ENCODE measurements at regions not wholly inside any gene's neighbourhood (a gene's known extent, or its start where the extent isn't known, plus 50 kb on each side); places are given as distances from the start of the nearest gene placed in this dataset.

- no peak overlapping the region for H3K4me3 ChIP-seq
- no peaks in the 10 kb centered on the region for H3K27me3 ChIP-seq (replicated peaks in 1 of 7)
- TF ChIP-seq POLR2AphosphoS5 (IDR thresholded peaks at IDR 0.05), result no peak
- no peak for TF ChIP-seq CTCF (IDR thresholded peaks at IDR 0.05 in 8 of 11, conservative IDR thresholded peaks at IDR 0.05 in 3 of 11)
- TF ChIP-seq POLR2A (IDR thresholded peaks at IDR 0.05), result no peak
Observed at GRCh38 chr1:58924016-58924565, 140.2 kb upstream of the JUN start.

DNA sequence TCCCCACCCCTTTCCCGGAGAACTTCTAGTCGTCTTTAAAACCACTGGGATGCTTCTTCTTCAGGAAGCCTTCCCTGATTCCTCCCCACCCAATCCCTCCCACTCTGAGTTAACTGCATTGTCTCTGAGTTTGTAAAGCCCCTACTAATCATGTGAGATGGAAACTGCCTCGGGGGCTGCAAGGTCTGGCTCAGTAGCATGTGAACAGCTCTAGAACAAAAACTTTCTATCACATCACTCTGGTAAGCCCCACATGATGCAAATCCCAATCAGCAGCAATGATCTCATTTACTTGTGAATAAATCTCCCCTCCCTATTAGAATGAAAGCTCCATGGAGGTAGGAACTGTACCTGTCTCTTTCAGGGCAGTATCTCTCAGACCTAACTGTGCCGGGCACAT is 141.0 kb upstream of the JUN start:
- H3K27ac ChIP-seq, result no peak overlapping the region
- intact Hi-C loops (cut with DNase I; ENCODE audit: low total_unique reads), result no loop called here
- TF ChIP-seq POLR2AphosphoS5 (IDR thresholded peaks at IDR 0.05), result no peak
- no peak for TF ChIP-seq POLR2A (IDR thresholded peaks at IDR 0.05)
- no peak for TF ChIP-seq CTCF (IDR thresholded peaks at IDR 0.05 in 8 of 11, conservative IDR thresholded peaks at IDR 0.05 in 3 of 11)
- H3K36me3 ChIP-seq, result no peaks in the 10 kb centered on the region
- DNase-seq, result no peak
- H3K4me3 ChIP-seq, result no peak overlapping the region
- no peaks in the 10 kb centered on the region for H3K27me3 ChIP-seq (replicated peaks in 1 of 7)
- WGBS, 5 donors, result 90 to 96% (median 94%) methylated on average over 4 of the region's 4 CpGs
- peaks cover 0 to 33% (median 10%) of the 10 kb centered on the region in 6 donors for H3K4me1 ChIP-seq
- no peaks in the 10 kb centered on the region for H3K9me3 ChIP-seq

More at GRCh38 chr1:58924016-58924565, 140.2 kb upstream of the JUN start:
- H3K27ac ChIP-seq, result no peak overlapping the region
- intact Hi-C loops (cut with DNase I; ENCODE audit: low total_unique reads), result no loop called here
- no peak for DNase-seq
- H3K36me3 ChIP-seq, result no peaks in the 10 kb centered on the region
- no peaks in the 10 kb centered on the region for H3K9me3 ChIP-seq
- peaks cover 0 to 37% (median 11%) of the 10 kb centered on the region in 6 donors for H3K4me1 ChIP-seq

- Histone ChIP-seq H3K27ac (no peak overlapping the region), H3K27me3 (replicated peaks in 1 of 7) (no peaks in the 10 kb centered on the region), H3K36me3 (no peaks in the 10 kb centered on the region), H3K9me3 (no peaks in the 10 kb centered on the region), H3K4me1 (peaks cover 0 to 29% (median 10%) of the 10 kb centered on the region in 6 donors), H3K4me3 (no peak overlapping the region)
- TF ChIP-seq POLR2AphosphoS5 (IDR thresholded peaks at IDR 0.05) (no peak), POLR2A (IDR thresholded peaks at IDR 0.05) (no peak), CTCF (IDR thresholded peaks at IDR 0.05 in 8 of 11, conservative IDR thresholded peaks at IDR 0.05 in 3 of 11) (no peak)
- DNase-seq, result no peak
- intact Hi-C loops (cut with DNase I; ENCODE audit: low total_unique reads), result no loop called here
- WGBS, 5 donors, result 92 to 100% (median 95%) methylated on average over 2 of the region's 2 CpGs
Observed at GRCh38 chr1:58925247-58925646, 141.4 kb upstream of the JUN start.

GRCh38 chr1:58926152-58926551 is 142.3 kb upstream of the JUN start:
- TF ChIP-seq POLR2A (IDR thresholded peaks at IDR 0.05), result no peak
- no peak for TF ChIP-seq POLR2AphosphoS5 (IDR thresholded peaks at IDR 0.05)
- no peak for TF ChIP-seq CTCF (IDR thresholded peaks at IDR 0.05 in 8 of 11, conservative IDR thresholded peaks at IDR 0.05 in 3 of 11)
- no peak for DNase-seq
- intact Hi-C loops (cut with DNase I; ENCODE audit: low total_unique reads), result no loop called here
- 61 to 81% (median 74%) methylated on average over 1 of the region's 1 CpG for WGBS, 5 donors
- Histone ChIP-seq H3K36me3 (no peaks in the 10 kb centered on the region), H3K4me3 (no peak overlapping the region), H3K27ac (no peak overlapping the region), H3K4me1 (peaks cover 0 to 22% (median 10%) of the 10 kb centered on the region in 6 donors), H3K27me3 (replicated peaks in 1 of 7) (no peaks in the 10 kb centered on the region), H3K9me3 (no peaks in the 10 kb centered on the region)

Data from spleen (tissue), 11 donors.